ENCODE measurements at regions not wholly inside any gene's neighbourhood (a gene's known extent, or its start where the extent isn't known, plus 50 kb on each side); places are given as distances from the start of the nearest gene placed in this dataset.

DNA sequence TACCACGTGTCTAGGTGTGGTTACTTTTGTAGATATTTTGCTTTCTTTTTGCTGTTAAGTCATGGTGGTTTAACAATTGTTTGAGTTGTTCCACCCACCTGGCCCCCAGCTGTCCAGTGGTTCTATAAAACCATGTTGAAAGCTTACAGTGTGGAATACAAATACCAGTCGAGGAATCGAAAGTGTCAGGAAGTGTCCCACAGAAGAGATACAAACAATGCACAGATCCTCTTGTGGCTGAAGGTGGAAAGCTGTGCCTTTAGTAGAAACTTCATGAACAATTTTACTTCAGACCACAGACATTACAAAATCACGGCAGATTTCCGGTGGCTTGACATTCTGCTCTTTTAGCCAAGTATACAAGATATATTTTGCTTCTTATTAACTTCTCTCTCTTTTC is 782.4 kb upstream of the SOX9 start:
- DNase-seq (ENCODE audit: low spot score): no peak

DNA sequence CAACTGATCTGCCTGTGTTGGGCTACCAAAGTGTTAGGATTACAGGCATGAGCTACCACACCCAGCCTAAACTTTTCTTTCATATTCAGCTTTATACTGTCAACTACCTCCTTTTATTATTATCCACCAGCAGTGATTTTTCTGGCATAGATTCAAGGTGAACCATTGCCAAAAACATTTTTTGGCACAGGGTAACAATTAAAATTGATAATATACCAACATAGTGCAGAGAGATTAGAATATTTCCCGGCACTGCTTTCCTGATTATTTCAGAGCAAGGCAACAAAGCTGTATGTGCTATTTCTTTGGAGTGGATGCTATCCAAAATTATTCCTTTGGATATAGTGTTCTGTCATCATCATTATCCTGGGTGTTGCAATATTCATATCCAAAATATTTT is 781.6 kb upstream of the SOX9 start:
- DNase-seq (ENCODE audit: low spot score): no peak

DNA sequence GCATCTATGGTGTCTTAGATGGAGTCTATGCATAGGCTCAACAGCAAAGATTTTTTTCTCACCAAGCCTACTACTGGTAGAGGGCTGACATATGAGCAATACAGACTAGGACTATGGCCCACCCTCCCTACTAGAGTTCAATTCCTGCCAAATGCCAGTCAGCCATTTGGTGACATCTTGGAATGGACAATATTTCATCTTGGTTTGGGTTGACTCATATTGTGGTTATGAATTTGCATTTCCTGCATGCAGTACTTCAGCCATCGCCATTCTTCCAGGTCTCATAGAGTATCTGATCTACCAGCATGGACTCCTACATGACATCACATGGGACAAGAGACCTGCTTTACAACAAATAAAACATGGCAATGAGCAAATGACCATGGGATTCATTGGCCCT is 778.1 kb upstream of the SOX9 start:
- no peak for DNase-seq (ENCODE audit: low spot score)

DNA sequence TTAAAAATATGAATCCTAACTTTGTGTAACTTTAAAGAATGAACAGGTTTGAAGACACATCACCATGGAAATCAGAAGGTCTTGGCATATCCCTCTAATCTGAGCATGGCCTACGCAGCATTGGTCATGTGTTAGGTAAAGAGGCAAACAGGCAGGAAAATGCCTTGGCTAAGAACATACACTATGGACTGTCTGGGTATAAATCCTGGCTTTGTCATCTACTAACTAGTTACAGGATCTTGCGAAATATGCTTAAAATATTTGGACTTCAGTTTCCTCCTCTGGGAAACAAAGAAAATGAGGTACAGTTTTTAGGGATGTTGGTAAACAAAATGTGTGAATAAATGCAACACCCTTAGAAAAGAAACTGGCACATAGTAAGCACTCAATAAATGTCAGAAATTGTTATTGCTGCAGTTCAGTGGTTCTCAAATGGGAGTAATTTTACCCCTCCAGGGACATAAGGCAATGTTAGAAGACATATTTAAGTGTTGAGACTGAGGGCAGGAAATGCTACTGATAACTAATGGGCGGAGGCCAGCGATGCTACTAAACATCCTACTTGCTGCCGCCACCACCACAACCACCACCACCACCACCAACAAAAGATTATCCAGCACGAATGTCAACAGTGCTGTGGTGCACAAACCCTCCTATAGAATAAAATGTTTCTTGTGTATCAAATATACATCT is 770.8 kb upstream of the SOX9 start:
- DNase-seq (ENCODE audit: low spot score): no peak

DNA sequence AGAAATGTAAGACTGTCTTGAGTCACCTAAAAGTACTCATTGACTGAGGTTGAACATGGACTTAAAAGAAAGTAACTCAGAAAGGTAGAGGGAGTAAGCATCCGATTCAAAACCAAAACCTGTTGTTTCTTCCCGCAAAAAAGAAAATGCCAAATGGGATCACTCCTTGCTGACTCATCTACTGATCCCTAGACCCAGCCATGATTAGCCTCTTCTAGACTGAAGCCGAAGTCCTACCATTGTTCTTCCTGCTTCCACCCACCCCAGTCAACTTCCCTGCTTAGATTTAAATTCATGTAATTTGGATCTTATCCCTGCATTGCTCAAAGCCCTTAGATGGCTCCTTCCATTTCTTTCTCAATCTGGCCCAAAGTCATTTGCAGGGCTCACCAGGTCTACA is 760.5 kb upstream of the SOX9 start:
- DNase-seq (ENCODE audit: low spot score): no peak

DNA sequence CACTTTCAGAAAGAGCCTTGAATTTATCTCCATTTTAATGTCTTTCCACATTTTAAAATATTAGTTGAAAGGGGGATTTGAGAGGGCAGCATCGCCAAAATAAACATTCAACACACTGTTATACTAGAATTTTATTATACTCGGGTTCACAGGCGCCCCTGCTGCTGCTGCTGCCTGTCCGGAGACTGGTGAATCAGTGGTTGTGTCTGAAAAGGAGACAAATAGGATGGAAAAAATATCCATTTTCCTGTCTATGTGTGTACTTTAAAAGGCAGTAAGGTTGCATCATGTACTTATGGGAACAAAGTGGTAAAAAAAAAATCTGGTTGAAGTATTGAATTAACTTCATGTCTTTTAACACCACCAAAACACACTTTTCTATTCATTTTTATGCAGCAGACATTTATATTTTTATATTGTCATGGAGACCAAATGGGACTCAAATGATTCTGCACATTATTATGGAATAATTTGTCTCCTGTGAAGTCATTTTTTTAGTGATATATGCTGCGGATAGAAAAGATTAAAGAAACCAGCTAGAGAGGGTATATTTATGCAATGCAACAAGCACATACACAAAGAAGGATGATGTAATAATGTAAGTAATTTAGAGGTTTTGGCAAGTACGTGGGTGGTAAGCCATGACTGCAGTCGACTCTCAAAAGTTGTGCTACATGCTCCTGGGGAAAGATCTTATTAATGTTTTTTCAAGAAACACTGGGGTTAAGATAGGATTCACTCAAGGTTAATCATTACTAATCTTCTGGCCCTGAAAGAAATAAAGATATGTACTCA is 759.0 kb upstream of the SOX9 start:
- no peak for DNase-seq (ENCODE audit: low spot score)

DNA sequence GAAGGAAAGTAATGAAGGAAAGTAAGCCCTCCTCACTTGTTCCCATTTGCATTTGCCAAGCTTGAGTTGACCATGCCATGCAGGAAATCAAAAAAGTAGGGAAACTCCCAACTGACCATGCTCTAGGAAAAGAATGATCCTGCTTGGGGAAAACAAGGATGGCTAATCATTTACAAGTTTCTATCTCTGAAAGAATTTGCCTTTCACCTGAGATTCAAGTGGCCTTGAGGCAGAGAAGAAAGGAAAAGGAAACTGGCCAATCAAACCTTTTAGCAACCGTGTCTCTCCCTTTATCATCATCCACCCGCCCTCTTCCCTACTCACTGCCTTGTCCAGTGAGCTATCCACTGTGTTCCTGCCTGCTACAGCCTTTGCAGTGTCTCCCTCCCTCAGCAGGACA is 757.2 kb upstream of the SOX9 start:
- no peak for DNase-seq (ENCODE audit: low spot score)

DNA sequence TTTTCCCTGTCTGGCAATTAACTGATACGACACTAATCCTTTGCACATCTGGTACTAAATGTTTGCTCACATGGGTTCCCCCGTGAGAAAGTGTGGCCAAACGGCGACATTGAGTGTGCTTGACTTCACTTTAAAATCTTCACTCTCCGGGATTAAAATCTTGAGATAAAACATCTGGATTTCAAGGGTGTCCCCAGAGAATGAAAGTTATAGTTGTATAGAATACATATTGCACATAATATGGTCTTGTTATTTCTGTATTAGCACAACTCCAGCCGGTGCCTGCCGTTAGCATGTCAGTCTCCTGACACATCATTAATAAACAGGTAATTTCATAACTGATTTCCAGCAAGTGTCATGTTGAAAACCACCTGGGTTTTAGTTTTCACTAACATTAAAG is 749.0 kb upstream of the SOX9 start:
- DNase-seq (ENCODE audit: low spot score): no peak

DNA sequence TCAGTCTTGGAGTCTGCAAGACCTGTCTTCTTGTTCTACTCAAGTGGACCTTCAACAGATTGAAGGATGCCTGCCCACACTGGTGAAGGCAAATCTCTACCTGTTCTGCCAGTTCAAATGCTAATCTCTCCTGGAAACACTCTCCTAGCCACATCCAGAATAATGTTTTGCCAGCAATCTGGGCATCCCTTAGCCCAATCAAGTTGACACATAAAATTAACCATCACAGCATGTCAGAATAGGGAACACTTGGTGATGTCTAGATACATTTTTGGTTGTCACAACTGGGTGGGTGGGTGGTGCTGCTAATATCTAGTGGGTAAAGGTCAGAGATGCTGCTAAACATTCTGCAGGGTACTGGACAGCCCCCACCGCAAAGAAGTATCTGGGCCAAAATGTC is 744.9 kb upstream of the SOX9 start:
- DNase-seq (ENCODE audit: low spot score): no peak

DNA sequence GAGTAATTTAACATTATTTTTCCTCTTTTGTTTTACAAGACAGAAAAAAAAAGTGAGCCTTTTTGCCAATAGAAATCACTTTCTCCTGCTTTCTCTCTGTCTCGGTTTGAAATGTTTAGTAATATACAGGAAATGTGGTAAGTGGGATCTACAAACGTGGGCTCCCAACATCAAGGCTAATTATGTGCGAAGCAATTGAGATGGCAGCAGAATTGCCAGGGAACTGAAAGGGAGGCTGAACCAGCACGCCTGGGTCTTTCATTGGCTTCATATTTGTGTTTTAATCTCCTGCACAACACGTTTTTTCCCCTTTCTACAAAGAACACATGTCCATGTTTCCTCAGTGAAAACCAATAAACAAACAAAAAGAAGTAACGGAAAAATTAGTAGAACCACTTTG is 743.9 kb upstream of the SOX9 start:
- DNase-seq (ENCODE audit: low spot score): no peak

DNA sequence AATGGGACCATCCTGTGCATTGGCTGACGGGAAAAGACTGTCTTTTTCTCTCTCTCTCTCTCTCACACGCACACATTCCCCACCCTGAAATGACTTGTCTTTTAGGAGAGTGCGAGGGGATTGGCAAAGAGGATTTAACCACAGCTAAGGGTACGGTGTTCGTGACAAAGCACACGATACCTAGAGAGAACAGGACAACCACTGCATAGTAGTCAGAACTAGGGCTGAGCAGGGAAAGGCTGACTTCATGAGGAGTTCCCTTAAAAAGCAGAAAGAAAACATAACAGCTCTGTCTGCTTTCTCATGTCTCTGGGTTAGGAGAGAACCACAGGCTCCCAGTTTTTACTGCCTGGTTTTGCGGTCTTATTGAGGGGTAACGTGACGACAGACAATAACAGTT is 742.8 kb upstream of the SOX9 start:
- DNase-seq (ENCODE audit: low spot score): no peak

DNA sequence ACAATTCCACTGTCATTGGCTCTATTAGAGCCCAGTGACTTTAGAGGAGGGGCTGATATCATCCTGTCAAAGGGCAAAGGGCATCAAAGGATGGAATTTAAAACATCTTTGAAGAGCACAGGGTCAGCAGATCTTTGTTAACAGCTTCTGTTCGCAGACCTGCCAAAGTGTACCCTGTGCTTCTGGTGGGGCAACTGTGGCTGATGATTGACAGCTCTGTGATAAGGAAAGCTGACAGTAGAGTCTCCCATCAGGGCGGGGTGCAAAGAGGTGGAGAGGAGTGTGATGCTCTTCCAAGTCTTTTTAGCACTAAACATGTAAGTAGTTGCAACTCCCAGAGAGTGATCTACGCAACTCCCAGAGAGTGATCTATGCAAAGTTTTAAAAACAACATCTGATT is 742.1 kb upstream of the SOX9 start:
- no peak for DNase-seq (ENCODE audit: low spot score)

DNA sequence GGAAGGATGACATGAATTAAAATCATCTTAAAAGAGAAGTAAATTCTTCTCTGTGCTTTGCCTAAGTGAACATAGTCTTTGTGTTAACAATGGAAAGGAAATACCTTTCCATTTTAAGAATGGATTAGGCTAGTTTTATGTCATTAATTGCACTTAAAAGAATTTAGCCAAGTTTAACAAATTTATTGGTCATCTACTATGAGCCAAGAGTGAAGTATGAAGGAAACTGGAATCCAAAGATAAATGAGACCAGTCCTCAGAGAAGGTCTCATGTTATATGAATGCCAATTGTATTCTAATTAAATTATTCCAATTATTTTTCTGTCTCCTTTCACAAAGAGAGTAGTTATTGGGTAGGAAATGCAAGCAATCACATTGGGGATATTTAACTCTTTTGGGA is 741.3 kb upstream of the SOX9 start:
- DNase-seq (ENCODE audit: low spot score): no peak

DNA sequence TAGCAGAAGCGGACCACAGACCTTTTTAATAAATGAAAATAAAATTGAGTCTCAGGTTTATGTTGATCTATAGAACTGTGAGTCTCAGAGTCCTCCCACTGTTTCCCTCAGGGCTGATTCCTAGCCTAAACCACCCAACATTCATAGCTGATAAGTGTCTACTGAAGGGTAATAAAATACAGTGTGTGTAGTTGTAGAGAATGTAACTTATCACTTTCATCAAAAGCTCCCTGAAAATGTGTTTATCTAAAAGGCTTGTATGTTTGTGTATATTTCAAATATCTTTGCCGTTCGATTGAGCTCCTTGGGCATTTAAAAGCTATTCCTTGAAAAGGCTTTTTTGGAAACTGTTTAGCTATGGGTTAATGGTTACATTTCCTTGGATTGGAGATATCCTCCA is 740.3 kb upstream of the SOX9 start:
- no peak for DNase-seq (ENCODE audit: low spot score)

DNA sequence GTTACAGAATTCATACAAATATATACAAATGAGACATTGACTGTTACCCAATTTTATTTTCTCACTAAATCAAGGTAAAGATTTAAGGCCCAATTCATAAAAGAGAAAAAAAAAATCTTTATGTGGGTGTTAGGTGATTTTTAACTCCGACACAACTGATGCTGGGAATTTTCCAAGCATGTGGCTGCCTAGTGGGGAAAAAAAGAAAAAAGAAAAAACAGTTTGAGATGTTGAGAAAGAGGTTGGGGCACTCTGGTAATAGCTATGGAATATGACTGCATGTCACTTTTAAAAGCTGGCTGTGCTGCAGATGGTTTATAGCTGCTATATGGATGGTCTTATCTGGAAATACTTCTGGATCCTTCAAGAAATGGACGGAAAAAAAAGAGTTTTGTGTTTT is 739.9 kb upstream of the SOX9 start:
- no peak for DNase-seq (ENCODE audit: low spot score)

DNA sequence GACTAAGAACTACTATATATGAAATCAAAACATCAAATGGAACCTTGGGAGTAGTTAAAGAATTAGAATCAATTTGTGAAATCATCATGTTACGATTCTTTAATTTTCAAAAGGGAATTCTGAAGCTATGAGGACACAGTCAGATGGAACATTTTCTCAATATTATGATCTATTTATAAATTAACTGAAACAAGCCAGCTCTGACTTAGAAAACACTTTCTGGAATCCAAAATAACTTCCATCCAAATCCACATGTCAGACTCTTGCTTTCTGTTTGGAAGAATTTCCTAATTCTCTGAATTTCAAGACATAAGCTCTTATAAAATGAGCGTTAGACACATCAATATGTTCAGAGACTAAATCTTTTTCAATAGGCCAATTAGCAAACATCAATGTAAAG is 737.7 kb upstream of the SOX9 start:
- no peak for DNase-seq (ENCODE audit: low spot score)

DNA sequence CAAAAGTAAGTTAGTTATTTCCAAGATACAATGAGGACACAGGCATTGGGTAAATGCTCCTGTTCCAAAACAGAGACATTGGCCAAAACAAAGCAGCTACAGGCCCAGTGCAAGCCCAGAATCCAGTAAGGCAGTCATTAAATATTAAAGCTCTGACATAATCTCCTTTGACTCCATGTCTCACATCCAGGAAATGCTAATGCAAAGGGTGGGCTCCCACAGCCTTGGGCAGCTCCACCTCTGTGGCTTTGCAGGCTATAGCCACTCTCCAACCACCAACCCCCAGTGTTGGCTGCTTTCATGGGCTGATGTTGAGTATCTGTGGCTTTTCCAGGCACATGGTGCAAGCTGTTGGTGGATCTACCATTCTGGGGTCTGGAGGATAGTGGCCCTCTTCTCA is 733.4 kb upstream of the SOX9 start:
- DNase-seq (ENCODE audit: low spot score): no peak

DNA sequence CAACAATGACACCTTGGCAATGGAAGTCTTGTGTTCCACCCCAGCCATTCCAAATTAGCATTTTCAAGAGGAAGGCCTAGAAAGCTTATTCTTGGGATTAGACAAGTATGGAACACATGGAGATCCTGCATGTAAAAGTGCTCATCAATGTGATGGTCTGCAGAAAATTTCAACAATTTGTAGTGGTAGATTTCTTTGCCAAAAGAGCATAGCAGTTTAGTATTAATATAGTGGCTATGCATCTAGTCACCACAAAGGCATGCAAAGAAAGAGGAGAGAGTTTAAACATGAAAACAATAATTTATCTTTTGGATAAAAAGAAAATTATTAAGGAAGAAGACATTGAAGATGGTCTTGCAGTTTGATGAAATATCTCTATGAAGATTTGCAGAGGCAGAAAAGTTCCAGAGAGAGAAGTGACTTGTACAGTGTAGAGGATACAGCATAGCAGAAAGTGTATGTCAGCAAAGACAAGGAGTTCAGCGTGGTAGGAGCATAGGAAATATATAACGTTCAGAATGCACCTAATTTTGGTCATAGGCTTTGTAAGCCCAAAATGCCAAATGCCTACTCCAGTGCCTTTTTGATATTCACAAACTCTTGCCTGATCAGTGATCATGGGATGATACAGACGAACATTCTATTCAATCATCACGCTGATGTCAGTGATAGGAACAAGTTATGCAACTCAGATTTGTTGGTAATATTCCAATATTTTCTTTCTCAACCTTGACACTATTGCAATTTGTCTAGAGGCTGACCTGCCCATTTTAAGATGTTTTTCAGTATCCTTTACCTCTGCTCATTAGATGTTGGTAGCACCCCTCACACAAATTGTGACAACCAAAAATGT is 727.9 kb upstream of the SOX9 start:
- no peak for DNase-seq (ENCODE audit: low spot score)

DNA sequence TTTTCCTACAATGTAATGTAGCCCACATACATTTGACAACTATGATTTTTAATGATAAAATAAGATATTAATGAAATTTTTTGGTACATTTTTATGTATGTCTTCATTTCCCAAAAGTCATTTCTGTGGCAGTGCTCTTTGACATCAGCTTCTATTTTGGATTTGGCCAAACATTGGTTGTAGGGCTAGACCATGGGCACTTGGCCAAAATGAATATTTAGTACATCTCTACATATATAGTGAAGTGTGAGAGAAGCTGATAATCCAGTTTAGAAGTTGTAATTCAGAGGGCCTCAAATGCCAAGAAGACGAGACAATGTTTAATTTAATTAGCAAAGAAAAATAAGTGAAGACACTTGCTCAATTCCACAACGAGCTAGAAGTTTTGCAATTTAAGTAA is 724.9 kb upstream of the SOX9 start:
- DNase-seq (ENCODE audit: low spot score): no peak

DNA sequence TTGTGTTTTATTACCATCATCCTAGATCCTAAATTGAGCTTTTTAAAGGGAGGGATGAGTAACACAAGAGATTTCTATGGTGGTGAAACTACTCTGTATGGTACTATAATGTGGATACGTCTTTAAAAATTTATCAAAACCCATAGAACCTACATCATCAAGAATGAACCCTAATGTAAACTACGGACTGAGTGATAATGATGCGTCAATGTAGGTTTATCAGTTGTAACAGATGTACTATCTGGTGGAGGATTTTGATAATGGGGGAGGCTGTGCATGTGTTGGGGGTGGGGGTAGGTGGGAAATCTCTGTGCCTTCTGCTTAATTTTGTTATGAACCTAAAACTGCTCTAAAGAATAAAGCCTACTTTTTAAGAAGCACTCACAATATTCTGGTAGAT is 724.1 kb upstream of the SOX9 start:
- no peak for DNase-seq (ENCODE audit: low spot score)

DNA sequence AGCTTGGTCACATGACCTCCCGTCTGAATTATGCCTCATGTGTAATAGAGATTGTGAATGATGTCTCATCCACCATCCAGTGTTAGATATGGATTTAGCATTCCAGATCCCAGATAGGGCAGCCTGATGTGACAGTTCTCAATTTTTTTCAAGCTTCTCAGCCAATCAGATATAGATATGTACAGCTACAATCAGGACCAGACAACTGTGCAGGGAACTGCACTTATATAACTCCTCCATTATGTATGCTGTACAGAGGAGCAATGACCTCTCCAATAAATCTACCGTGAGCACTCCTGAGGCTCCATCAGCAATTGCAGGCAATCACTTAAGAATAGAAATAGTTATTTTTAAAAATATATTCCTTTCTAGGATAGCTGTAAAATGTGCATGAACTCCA is 722.8 kb upstream of the SOX9 start:
- no peak for DNase-seq (ENCODE audit: low spot score)

DNA sequence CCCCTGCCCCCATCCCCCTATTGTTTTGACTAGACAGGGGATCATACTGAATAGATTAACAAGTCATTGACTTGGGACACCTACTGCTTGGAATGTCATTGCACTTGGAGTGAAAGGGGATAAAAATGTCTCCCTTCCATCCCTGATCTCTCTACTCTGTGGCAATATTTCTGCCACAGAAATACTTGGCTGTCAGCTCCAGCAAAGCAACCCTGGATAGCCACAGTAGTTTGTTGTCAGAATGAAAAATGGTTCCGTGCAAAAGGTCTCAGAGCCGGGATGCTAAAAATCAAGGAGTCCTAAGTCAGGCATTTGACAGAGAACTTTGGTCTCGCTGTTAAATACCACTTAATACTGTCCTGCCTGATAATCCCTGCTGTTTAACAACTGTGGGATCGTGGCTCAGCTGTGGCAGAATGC is 722.0 kb upstream of the SOX9 start:
- no peak for DNase-seq (ENCODE audit: low spot score)

DNA sequence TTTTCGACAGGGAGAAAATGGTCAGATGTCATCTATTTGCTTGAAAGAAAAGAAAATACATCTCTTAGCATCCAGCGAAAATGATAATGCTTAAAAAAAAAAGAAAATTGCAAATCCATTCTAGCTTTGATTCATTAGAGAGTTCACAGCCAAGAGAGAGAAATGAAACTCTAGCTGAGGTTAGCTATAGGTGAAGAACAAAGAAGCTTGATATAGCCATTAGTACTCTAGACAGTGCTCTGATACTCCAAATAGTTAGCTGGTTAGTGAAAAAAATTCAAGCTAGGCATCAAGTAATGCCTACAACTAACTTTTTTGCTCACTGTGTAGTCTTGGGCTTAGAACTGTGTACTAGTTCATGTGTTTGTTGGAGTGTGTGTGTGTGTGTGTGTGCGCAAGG is 721.6 kb upstream of the SOX9 start:
- DNase-seq (ENCODE audit: low spot score): no peak
